ENCODE measurements at regions not wholly inside any gene's neighbourhood (a gene's known extent, or its start where the extent isn't known, plus 50 kb on each side); places are given as distances from the start of the nearest gene placed in this dataset.

DNA sequence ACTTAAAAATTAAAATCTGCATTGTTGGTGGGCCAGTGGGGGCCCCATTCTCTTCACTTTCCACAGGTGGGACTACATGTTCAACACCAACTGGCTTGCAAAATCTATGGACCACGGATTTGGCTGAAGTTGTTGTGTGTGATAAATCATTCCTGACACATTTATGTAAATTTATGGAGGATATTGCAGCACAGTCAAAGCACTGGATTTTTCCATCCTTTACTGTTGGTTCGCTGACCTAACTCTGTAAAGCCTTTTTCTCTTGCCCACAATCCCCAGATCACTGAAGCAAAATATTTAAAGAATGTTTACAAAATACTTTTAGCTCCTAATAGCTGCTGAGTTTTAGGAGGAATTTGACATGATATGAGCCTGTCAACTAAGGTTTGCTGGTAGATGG lies 219.7 kb upstream of the PRICKLE1 start:
- TF ChIP-seq, protein P1, sequence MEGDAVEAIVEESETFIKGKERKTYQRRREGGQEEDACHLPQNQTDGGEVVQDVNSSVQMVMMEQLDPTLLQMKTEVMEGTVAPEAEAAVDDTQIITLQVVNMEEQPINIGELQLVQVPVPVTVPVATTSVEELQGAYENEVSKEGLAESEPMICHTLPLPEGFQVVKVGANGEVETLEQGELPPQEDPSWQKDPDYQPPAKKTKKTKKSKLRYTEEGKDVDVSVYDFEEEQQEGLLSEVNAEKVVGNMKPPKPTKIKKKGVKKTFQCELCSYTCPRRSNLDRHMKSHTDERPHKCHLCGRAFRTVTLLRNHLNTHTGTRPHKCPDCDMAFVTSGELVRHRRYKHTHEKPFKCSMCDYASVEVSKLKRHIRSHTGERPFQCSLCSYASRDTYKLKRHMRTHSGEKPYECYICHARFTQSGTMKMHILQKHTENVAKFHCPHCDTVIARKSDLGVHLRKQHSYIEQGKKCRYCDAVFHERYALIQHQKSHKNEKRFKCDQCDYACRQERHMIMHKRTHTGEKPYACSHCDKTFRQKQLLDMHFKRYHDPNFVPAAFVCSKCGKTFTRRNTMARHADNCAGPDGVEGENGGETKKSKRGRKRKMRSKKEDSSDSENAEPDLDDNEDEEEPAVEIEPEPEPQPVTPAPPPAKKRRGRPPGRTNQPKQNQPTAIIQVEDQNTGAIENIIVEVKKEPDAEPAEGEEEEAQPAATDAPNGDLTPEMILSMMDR (IDR thresholded peaks at IDR 0.05; ENCODE audit: extremely low read depth in 1 of 2, insufficient read depth in 1 of 2, low read depth in 1 of 2, low read length in 2 of 2), result no peak
- TF ChIP-seq POLR2A (IDR thresholded peaks at IDR 0.05; ENCODE audit: low read depth, low read length) (no peak), JUN (IDR thresholded peaks at IDR 0.05; ENCODE audit: borderline replicate concordance, insufficient read depth, insufficient read length, low read depth) (no peak), POLR2AphosphoS5 (IDR thresholded peaks at IDR 0.05; ENCODE audit: insufficient read depth, low read depth, low read length) (no peak), EZH2 (IDR thresholded peaks at IDR 0.05; ENCODE audit: borderline replicate concordance, low read depth, low read length, severe bottlenecking) (no peak)

All from endothelial cell of umbilical vein (primary cell).